Stomach (tissue), 8 donors: ENCODE measurements at regions not wholly inside any gene's neighbourhood (a gene's known extent, or its start where the extent isn't known, plus 50 kb on each side); places are given as distances from the start of the nearest gene placed in this dataset.

ENCODE experiments used
- DNase-seq, 2 donors: peaks; one replicate each; pipeline versions ENCODE4 v3.0.0 to v3.0.0-alpha.2; 2013 to 2019
- H3K27ac ChIP-seq, 5 donors: fragments of 200-600 bp in 4 of 5; sonication (generic) in 4 of 5; one replicate each; pipeline ENCODE4 v1.5.1; 2013 to 2019; ENCODE audit warnings: mild to moderate bottlenecking in 1 of 5, moderate library complexity in 1 of 5
- H3K27me3 ChIP-seq, 3 donors: fragments of 200-600 bp; sonication (generic); one replicate each; pipeline ENCODE4 v1.5.1; 2017 to 2019; ENCODE audit warnings: mixed run types in 1 of 3
- H3K36me3 ChIP-seq, 4 donors: fragments of 200-600 bp; sonication (generic); 1 replicate in 3 of 4; 2 replicates in 1 of 4; pipeline ENCODE4 v1.5.1; 2016 to 2019
- H3K4me1 ChIP-seq, 4 donors: fragments of 200-600 bp; sonication (generic); one replicate each; pipeline ENCODE4 v1.5.1; 2016 to 2019
- H3K4me3 ChIP-seq, 4 donors: fragments of 200-600 bp; sonication (generic) in 3 of 4; one replicate each; pipeline ENCODE4 v1.5.1; 2016 to 2019; ENCODE audit warnings: mild to moderate bottlenecking in 1 of 4
- H3K9me3 ChIP-seq, 4 donors: fragments of 200-600 bp; sonication (generic); one replicate each; pipeline ENCODE4 v1.5.1; 2016 to 2019
- EP300 ChIP-seq: sonication (generic); formaldehyde crosslinking; IDR thresholded peaks from one replicate; pipeline ENCODE4 v1.6.1; 2017; ENCODE audit warnings: antibody characterized with exemption
- POLR2A ChIP-seq, 4 donors: fragments of 450-650 bp; IDR thresholded peaks; one replicate each; pipeline ENCODE4 v1.6.1; 2016; ENCODE audit warnings: antibody characterized with exemption in 4 of 4, control low read depth in 2 of 4, mild to moderate bottlenecking in 1 of 4, moderate library complexity in 1 of 4
- POLR2AphosphoS5 ChIP-seq, 3 donors: sonication (generic); formaldehyde crosslinking; IDR thresholded peaks; one replicate each; pipeline ENCODE4 v1.6.1; 2016; ENCODE audit warnings: antibody characterized with exemption in 3 of 3
- WGBS, 5 donors: extraction: QIAGEN DNeasy Blood & Tissue Kit in 3 of 5; methylation state at CpG; one replicate each; pipeline versions ENCODE4 v1.1.5 to v1.1.7; 2013 to 2018; 5-methylcytosine and 5-hydroxymethylcytosine counted together
- intact Hi-C: fragments of 100-400 bp; cut with DNase I; formaldehyde crosslinking; loops from one replicate; pipeline ENCODE4 v1.15.1; 2023; ENCODE audit warnings: low total_unique reads
- TF ChIP-seq, protein P1 (sequence below), 7 experiments: fragments of 450-650 bp in 4 of 7; fragments of 200-600 bp in 3 of 7; sonication (generic) in 3 of 7; IDR thresholded peaks; one replicate each; pipeline ENCODE4 v1.5.1; 2016 to 2019; ENCODE audit warnings: antibody characterized with exemption in 7 of 7, control low read depth in 2 of 7, mild to moderate bottlenecking in 1 of 7
- donor health status: healthy with polysubstance abuse.
- donor health status: Bipolar disorder and iron deficiency.
- donor health status: healthy.

DNA sequence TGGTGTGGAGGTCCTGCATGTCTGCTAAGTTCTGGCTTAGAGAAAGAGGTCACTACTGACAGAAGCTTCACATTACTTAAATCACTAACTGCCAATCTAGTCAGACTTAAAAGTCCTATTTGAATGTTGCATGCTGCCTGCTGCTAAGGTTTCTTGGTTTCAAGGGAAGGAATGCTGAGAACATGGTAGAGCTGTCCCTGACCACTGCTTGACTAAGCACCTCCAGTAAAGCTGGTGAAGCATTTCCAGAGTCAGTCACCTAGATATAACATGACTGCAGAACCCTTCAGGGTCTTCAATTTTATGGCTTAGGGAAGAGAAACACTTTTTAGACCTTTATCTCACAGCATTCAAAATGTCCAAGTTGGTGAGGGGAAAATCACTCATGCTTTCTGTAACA, 2178.3 kb upstream of the PIK3C3 start:
- H3K27me3 ChIP-seq = no peaks in the 10 kb centered on the region
- H3K4me1 ChIP-seq = no peaks in the 10 kb centered on the region
- DNase-seq = no peak
- no peaks in the 10 kb centered on the region for H3K9me3 ChIP-seq
- H3K4me3 ChIP-seq = no peak overlapping the region
- no peak overlapping the region for H3K27ac ChIP-seq
- intact Hi-C loops = no loop called here
- no peaks in the 10 kb centered on the region for H3K36me3 ChIP-seq
- TF ChIP-seq POLR2AphosphoS5 (IDR thresholded peaks at IDR 0.05) = no peak
- TF ChIP-seq EP300 = no peak
- no peak for TF ChIP-seq POLR2A (IDR thresholded peaks at IDR 0.05)
- TF ChIP-seq, protein P1, sequence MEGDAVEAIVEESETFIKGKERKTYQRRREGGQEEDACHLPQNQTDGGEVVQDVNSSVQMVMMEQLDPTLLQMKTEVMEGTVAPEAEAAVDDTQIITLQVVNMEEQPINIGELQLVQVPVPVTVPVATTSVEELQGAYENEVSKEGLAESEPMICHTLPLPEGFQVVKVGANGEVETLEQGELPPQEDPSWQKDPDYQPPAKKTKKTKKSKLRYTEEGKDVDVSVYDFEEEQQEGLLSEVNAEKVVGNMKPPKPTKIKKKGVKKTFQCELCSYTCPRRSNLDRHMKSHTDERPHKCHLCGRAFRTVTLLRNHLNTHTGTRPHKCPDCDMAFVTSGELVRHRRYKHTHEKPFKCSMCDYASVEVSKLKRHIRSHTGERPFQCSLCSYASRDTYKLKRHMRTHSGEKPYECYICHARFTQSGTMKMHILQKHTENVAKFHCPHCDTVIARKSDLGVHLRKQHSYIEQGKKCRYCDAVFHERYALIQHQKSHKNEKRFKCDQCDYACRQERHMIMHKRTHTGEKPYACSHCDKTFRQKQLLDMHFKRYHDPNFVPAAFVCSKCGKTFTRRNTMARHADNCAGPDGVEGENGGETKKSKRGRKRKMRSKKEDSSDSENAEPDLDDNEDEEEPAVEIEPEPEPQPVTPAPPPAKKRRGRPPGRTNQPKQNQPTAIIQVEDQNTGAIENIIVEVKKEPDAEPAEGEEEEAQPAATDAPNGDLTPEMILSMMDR (IDR thresholded peaks at IDR 0.05) = no peak

DNA sequence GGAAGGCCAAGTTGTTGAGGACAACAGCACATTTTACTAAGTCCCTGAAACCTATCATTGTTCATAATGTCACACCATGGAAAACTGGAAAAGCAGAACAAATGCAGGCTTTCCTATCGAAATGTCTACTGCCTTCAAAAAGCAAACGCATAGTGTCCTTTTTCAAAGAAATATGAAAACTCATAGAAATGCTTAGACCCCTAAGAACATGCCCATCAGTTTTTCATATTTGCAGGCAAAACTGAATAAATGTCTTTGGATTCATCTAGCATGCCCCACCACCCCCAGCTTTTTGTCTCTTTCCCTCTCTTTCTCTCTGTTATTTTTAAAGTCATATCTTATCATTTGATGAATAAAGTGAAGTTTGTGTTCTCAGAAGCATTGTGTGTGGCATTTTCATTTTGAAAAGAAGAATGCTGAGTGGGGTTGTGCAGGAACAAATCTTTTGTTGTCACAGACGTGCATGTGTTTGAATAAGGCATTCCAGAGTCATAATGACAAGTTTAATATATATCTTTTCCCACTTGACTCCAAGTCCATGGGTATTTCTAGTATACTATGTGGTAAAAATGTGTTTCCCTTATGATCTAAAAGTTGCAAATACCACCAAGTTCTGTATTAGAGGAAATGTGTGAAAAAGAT, 2180.0 kb upstream of the PIK3C3 start:
- no peak overlapping the region for H3K27ac ChIP-seq
- H3K9me3 ChIP-seq = no peaks in the 10 kb centered on the region
- no peak for TF ChIP-seq POLR2A (IDR thresholded peaks at IDR 0.05)
- no peak for TF ChIP-seq EP300
- TF ChIP-seq, protein P1 (IDR thresholded peaks at IDR 0.05) = no peak
- no peak for TF ChIP-seq POLR2AphosphoS5 (IDR thresholded peaks at IDR 0.05)
- intact Hi-C loops = no loop called here
- H3K4me3 ChIP-seq = no peak overlapping the region
- H3K4me1 ChIP-seq = no peaks in the 10 kb centered on the region
- no peak for DNase-seq
- no peaks in the 10 kb centered on the region for H3K36me3 ChIP-seq
- WGBS, 5 donors = 56 to 73% (median 66%) methylated on average over 3 of the region's 3 CpGs
- H3K27me3 ChIP-seq = no peaks in the 10 kb centered on the region

DNA sequence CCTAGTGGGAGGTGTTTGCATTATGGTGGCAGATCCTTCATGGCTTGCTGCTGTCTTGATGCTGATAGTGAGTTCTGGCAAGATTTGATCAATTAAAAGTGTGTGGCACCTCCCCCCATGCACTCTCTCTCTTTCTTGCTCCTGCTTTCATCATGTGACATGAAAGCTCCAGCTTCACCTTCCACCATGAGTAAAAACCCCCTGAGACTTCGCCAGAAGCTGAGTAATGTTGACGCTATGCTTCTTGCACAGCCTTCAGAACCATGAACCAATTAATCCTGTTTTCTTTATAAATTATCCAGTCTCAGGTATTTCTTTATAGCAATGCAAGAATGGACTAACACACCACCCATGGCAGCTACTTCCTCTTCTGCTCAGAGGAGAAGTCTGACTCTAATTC, 2181.4 kb upstream of the PIK3C3 start:
- Histone ChIP-seq H3K4me3 (no peak overlapping the region), H3K27ac (no peak overlapping the region), H3K27me3 (no peaks in the 10 kb centered on the region), H3K9me3 (no peaks in the 10 kb centered on the region), H3K36me3 (no peaks in the 10 kb centered on the region), H3K4me1 (no peaks in the 10 kb centered on the region)
- no peak for DNase-seq
- WGBS, 5 donors = 87 to 97% (median 89%) methylated on average over 2 of the region's 2 CpGs
- no peak for TF ChIP-seq EP300
- TF ChIP-seq POLR2AphosphoS5 (IDR thresholded peaks at IDR 0.05) = no peak
- intact Hi-C loops = no loop called here

DNA sequence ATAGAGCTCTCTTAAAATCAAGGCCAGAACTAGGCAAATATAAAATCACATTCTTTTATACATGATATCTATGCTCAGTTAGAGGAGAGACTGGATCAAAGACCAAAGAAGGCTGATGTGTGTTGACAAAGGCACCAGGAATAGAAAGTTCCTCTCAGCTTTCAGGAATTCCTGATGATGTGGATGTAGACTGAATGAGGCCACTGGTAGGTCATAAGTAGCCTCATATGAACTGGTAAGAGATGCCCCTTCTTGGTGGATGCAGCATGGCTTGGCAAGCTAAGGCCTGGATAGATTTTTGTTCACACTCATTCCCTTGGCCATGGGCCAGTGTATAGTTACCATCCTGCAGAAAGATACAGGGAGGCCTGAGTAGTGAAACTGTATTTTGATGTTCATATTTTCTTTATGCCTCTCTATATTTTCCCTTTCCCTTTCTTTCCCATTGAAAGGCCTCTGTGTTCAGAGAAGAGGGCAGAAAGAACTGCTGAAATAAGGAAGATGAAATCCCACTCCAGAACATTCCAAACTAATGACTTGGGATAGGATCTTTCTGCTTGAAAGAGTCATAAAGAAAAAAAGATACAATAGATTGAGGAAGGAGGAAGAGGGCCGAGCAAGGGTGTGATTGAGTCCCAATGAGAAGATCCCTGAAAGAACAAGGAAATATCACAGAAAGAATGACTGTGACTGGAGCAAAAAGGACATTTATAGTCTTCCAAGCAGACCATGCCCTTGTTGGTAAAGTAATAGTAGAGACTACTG, 2182.7 kb upstream of the PIK3C3 start:
- no peak for DNase-seq
- Histone ChIP-seq H3K27me3 (no peaks in the 10 kb centered on the region), H3K4me3 (no peak overlapping the region), H3K36me3 (no peaks in the 10 kb centered on the region), H3K27ac (no peak overlapping the region), H3K4me1 (no peaks in the 10 kb centered on the region), H3K9me3 (no peaks in the 10 kb centered on the region)
- TF ChIP-seq POLR2A (IDR thresholded peaks at IDR 0.05) = no peak
- no peak for TF ChIP-seq EP300
- TF ChIP-seq, protein P1 (IDR thresholded peaks at IDR 0.05) = no peak
- TF ChIP-seq POLR2AphosphoS5 (IDR thresholded peaks at IDR 0.05) = no peak
- intact Hi-C loops = no loop called here
- 79 to 93% (median 83%) methylated on average over 1 of the region's 1 CpG for WGBS, 5 donors

DNA sequence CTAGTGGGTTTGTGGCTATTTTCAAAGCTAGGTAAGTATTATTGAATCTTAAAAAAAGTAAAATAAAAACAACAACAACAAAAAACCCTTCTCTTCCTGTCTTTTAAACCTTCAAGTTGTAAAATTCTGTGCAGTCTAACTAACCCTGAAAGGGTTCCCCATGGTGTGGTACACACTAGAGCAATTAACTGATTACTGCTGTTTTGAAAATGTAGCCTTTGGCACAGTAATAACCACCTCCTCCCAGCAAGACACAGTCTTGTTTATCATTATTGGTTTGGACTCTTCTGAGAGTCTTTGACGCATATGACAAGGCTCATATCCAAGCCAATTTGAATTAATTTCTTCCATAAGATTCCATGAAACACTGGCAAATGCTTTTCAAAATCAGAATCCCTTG, 2184.6 kb upstream of the PIK3C3 start:
- H3K9me3 ChIP-seq = no peaks in the 10 kb centered on the region
- intact Hi-C loops = no loop called here
- H3K4me1 ChIP-seq = no peaks in the 10 kb centered on the region
- H3K27me3 ChIP-seq = no peaks in the 10 kb centered on the region
- DNase-seq = no peak
- H3K27ac ChIP-seq = no peak overlapping the region
- H3K4me3 ChIP-seq = no peak overlapping the region
- TF ChIP-seq, protein P1 (IDR thresholded peaks at IDR 0.05) = no peak
- TF ChIP-seq EP300 = no peak
- TF ChIP-seq POLR2AphosphoS5 (IDR thresholded peaks at IDR 0.05) = no peak
- no peak for TF ChIP-seq POLR2A (IDR thresholded peaks at IDR 0.05)
- no peaks in the 10 kb centered on the region for H3K36me3 ChIP-seq
- WGBS, 5 donors = 84 to 95% (median 89%) methylated on average over 1 of the region's 1 CpG
